GM18508 (cell line): ENCODE measurements at regions not wholly inside any gene's neighbourhood (a gene's known extent, or its start where the extent isn't known, plus 50 kb on each side); places are given as distances from the start of the nearest gene placed in this dataset.

Source experiments
- ATAC-seq: cut with Tn5 transposase; IDR thresholded peaks from one replicate; pipeline ENCODE4 v1.9.1; 2021; ENCODE audit warnings: moderate number of reproducible peaks; ENCODE audit not compliant: insufficient read depth, unreplicated experiment

GRCh38 chr7:46450886-46451285 is 529.8 kb upstream of the IGFBP3 start:
- ATAC-seq, result no peak

- no peak for ATAC-seq
Observed at GRCh38 chr7:46450425-46450824, 529.4 kb upstream of the IGFBP3 start.

GRCh38 chr7:46449743-46450142 is 528.7 kb upstream of the IGFBP3 start:
- no peak for ATAC-seq

- ATAC-seq, result no peak
Observed at GRCh38 chr7:46448478-46448877, 527.4 kb upstream of the IGFBP3 start.

GRCh38 chr7:46446151-46446550 is 525.1 kb upstream of the IGFBP3 start:
- ATAC-seq, result no peak

GRCh38 chr7:46444256-46444655 is 523.2 kb upstream of the IGFBP3 start:
- no peak for ATAC-seq

- ATAC-seq, result no peak
Observed at GRCh38 chr7:46440186-46440585, 519.1 kb upstream of the IGFBP3 start.

GRCh38 chr7:46432708-46433107 is 511.6 kb upstream of the IGFBP3 start:
- ATAC-seq, result no peak

- ATAC-seq, result no peak
Observed at GRCh38 chr7:46428295-46428694, 507.2 kb upstream of the IGFBP3 start.

- ATAC-seq, result no peak
Observed at GRCh38 chr7:46424934-46425333, 503.9 kb upstream of the IGFBP3 start.

GRCh38 chr7:46421441-46422230 is 500.6 kb upstream of the IGFBP3 start:
- no peak for ATAC-seq

- no peak for ATAC-seq
Observed at GRCh38 chr7:46414946-46415345, 493.9 kb upstream of the IGFBP3 start.

GRCh38 chr7:46411236-46411635 is 490.2 kb upstream of the IGFBP3 start:
- no peak for ATAC-seq

- ATAC-seq, result no peak
Observed at GRCh38 chr7:46407125-46407524, 486.1 kb upstream of the IGFBP3 start.

- ATAC-seq, result no peak
Observed at GRCh38 chr7:46397591-46397990, 476.5 kb upstream of the IGFBP3 start.

GRCh38 chr7:46396481-46396880 is 475.4 kb upstream of the IGFBP3 start:
- ATAC-seq, result no peak

- no peak for ATAC-seq
Observed at GRCh38 chr7:46393142-46393541, 472.1 kb upstream of the IGFBP3 start.

- no peak for ATAC-seq
Observed at GRCh38 chr7:46391231-46392201, 470.4 kb upstream of the IGFBP3 start.

GRCh38 chr7:46390042-46390441 is 469.0 kb upstream of the IGFBP3 start:
- no peak for ATAC-seq

GRCh38 chr7:46389146-46389545 is 468.1 kb upstream of the IGFBP3 start:
- ATAC-seq, result no peak

GRCh38 chr7:46387646-46388045 is 466.6 kb upstream of the IGFBP3 start:
- no peak for ATAC-seq
